ENCODE measurements at regions not wholly inside any gene's neighbourhood (a gene's known extent, or its start where the extent isn't known, plus 50 kb on each side); places are given as distances from the start of the nearest gene placed in this dataset.
A peak's percentile ranks its signal among the peaks of the same experiment; 100 is the strongest.

DNA sequence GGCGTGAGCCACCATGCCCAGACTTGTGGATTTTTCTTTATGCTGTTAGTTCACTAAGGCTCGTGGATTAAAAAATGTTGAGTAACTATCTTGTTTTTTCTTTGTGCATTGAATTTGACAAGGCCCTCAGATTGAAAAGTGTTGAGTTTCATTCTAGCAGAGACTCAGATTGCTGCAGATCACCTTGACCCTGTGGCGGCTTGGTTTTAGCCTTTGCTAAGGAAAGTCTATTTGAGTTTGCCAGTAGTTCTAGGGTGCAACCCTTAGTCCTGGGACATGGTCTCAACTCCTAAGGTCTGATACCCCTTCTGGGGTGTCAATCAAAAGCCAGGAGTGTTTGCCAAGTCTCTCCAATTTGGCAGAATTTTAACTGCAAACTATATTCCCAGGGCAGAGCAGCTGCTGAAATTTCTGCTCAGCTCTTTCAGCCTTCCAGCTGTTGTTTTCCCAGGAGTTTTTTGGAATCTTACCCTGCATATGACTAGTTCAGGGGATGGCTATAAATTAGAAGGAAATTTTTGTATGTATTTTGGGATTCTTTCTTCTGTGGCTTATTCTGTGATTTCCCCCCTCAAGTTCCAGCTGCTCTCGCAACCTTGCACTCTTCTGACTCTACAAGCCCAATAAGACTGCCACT lies 84.3 kb upstream of the HAND1 start:
- no peak for DNase-seq (ENCODE audit: low spot score)
- in situ Hi-C loops (cut with MboI; ENCODE audit: low pct_unique_long_range_greater_than_20kb, low sequenced_read_pairs, unreplicated experiment), result no loop called here
- no peak for TF ChIP-seq CTCF (IDR thresholded peaks at IDR 0.05; ENCODE audit: extremely low read depth, insufficient read depth, missing control alignments)

DNA sequence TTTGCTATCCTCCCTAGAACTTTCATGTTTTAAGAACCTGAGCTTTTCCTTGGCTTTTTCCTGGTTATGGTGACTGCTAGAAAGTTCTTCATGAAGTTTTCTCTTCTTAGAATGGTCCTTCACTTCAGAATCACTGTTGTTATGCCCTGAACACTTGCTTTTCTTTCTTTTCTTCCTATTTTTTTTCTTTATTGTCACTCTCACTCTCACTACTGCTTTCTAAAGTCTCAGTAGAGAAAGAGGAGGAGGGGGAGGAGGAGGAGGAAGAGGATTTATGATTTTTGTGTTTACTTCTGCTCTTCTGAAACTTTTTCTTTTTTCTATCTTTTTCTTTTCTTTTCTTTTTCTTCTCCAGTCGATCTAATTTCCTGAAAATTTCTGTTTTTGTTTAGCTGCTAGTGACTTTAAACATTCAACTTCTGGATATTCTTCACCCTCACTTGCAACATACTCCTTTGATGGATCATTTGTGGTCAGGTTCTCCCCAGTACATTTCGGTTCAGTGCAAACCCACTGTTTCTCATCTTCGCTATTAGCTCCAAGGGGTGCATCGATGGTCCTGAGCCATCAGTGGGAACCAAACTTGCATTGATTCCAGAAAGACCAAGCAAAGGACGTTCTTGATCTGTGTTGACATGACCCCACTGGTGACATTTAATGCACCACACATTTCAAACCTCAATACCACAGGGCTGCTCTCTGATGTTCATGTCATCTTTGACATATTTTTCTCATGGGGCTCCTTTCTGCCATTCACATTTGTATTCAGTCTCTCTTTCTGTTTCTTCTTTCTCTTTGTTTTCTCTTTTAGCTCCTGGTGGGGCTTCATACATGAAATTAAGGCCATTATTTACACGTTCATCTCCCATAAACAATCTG lies 81.6 kb upstream of the HAND1 start:
- in situ Hi-C loops (cut with MboI; ENCODE audit: low pct_unique_long_range_greater_than_20kb, low sequenced_read_pairs, unreplicated experiment), result no loop called here
- peak; percentile 39 for DNase-seq (ENCODE audit: low spot score)
- no peak for TF ChIP-seq CTCF (IDR thresholded peaks at IDR 0.05; ENCODE audit: extremely low read depth, insufficient read depth, missing control alignments)

DNA sequence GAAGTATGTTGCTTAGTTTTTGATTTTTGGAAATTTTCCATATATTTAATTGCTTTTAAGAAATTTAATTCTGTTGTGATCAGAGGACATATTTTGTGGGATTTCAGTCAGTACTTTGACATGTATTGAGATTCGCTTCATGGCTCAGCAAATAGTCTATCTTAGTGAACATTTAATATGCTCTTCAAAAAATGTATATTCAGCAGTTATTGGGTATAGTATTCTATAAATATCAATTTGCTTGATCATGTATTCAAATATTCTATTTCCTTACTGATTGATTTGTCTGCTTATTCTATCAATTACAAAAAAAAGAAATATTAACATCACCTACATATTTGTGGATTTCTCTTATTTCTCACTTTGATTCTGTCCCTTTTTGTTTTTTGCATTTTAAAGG lies 79.5 kb upstream of the HAND1 start:
- in situ Hi-C loops (cut with MboI; ENCODE audit: low pct_unique_long_range_greater_than_20kb, low sequenced_read_pairs, unreplicated experiment), result no loop called here
- no peak for DNase-seq (ENCODE audit: low spot score)
- TF ChIP-seq CTCF (IDR thresholded peaks at IDR 0.05; ENCODE audit: extremely low read depth, insufficient read depth, missing control alignments), result no peak

GRCh38 chr5:154547551-154547950 lies 69.5 kb upstream of the HAND1 start:
- in situ Hi-C loops (cut with MboI; ENCODE audit: low pct_unique_long_range_greater_than_20kb, low sequenced_read_pairs, unreplicated experiment), result no loop called here
- TF ChIP-seq CTCF (IDR thresholded peaks at IDR 0.05; ENCODE audit: extremely low read depth, insufficient read depth, missing control alignments), result no peak
- DNase-seq (ENCODE audit: low spot score), result no peak

- TF ChIP-seq CTCF (IDR thresholded peaks at IDR 0.05; ENCODE audit: extremely low read depth, insufficient read depth, missing control alignments), result no peak
- in situ Hi-C loops (cut with MboI; ENCODE audit: low pct_unique_long_range_greater_than_20kb, low sequenced_read_pairs, unreplicated experiment), result no loop called here
- DNase-seq (ENCODE audit: low spot score), result no peak
Measured at GRCh38 chr5:154546719-154547118, 68.7 kb upstream of the HAND1 start.

DNA sequence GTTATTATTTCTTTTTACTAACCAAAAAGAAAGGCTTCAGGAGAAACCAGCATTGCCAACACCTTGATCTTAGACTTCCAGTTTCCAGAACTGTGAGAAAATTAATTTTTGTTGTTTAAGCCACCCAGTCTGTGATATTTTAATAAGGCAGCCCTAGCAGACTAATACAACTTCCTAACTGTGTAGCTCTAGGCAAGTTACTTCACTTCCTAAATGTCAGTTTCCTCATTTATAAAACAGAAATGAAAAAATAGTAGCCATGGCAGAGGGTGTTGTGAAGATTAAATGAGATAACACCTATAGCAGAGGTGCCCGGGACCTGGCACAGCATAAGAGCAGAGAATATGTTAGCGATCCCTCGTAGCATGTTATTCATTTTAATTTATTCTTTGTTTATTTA lies 66.6 kb upstream of the HAND1 start:
- DNase-seq (ENCODE audit: low spot score), result no peak
- TF ChIP-seq CTCF (IDR thresholded peaks at IDR 0.05; ENCODE audit: extremely low read depth, insufficient read depth, missing control alignments), result no peak
- in situ Hi-C loops (cut with MboI; ENCODE audit: low pct_unique_long_range_greater_than_20kb, low sequenced_read_pairs, unreplicated experiment), result no loop called here

Data from GM13977 (cell line).